ENCODE measurements at regions not wholly inside any gene's neighbourhood (a gene's known extent, or its start where the extent isn't known, plus 50 kb on each side); places are given as distances from the start of the nearest gene placed in this dataset.

- TF ChIP-seq REST (IDR thresholded peaks at IDR 0.05; ENCODE audit: low read depth) (no peak), TEAD4 (IDR thresholded peaks at IDR 0.05) (no peak), MAX (IDR thresholded peaks at IDR 0.05) (no peak), TCF12 (IDR thresholded peaks at IDR 0.05; ENCODE audit: low read depth) (no peak), YY1 (IDR thresholded peaks at IDR 0.05; ENCODE audit: low read depth) (no peak), TAF1 (IDR thresholded peaks at IDR 0.05; ENCODE audit: low read depth) (no peak), CEBPB (IDR thresholded peaks at IDR 0.05) (no peak), EP300 (IDR thresholded peaks at IDR 0.05; ENCODE audit: borderline replicate concordance) (no peak), RAD21 (IDR thresholded peaks at IDR 0.05; ENCODE audit: low read depth) (no peak), USF1 (IDR thresholded peaks at IDR 0.05) (no peak), CREB1 (IDR thresholded peaks at IDR 0.05; ENCODE audit: low read depth) (no peak), NFIC (IDR thresholded peaks at IDR 0.05) (no peak), FOXM1 (IDR thresholded peaks at IDR 0.05; ENCODE audit: borderline replicate concordance, low read depth) (no peak), ZBTB7A (IDR thresholded peaks at IDR 0.05; ENCODE audit: low read depth) (no peak)
Observed at GRCh38 chr2:150878356-150878755, 383.3 kb downstream of the RBM43 start.

GRCh38 chr2:150876251-150876950, 385.3 kb downstream of the RBM43 start:
- TF ChIP-seq NFIC (IDR thresholded peaks at IDR 0.05) (no peak), USF1 (IDR thresholded peaks at IDR 0.05) (no peak), YY1 (IDR thresholded peaks at IDR 0.05; ENCODE audit: low read depth) (no peak), FOXM1 (IDR thresholded peaks at IDR 0.05; ENCODE audit: borderline replicate concordance, low read depth) (no peak), TCF12 (IDR thresholded peaks at IDR 0.05; ENCODE audit: low read depth) (no peak), TEAD4 (IDR thresholded peaks at IDR 0.05) (no peak), EGR1 (IDR thresholded peaks at IDR 0.05) (no peak), CEBPB (IDR thresholded peaks at IDR 0.05) (no peak), RAD21 (IDR thresholded peaks at IDR 0.05; ENCODE audit: low read depth) (no peak), REST (IDR thresholded peaks at IDR 0.05; ENCODE audit: low read depth) (no peak), TAF1 (IDR thresholded peaks at IDR 0.05; ENCODE audit: low read depth) (no peak), MAX (IDR thresholded peaks at IDR 0.05) (no peak), ZBTB7A (IDR thresholded peaks at IDR 0.05; ENCODE audit: low read depth) (no peak)

- TF ChIP-seq TAF1 (IDR thresholded peaks at IDR 0.05; ENCODE audit: low read depth) (no peak), USF1 (IDR thresholded peaks at IDR 0.05) (no peak), FOXM1 (IDR thresholded peaks at IDR 0.05; ENCODE audit: borderline replicate concordance, low read depth) (no peak), TCF12 (IDR thresholded peaks at IDR 0.05; ENCODE audit: low read depth) (no peak), CEBPB (IDR thresholded peaks at IDR 0.05) (no peak), EP300 (IDR thresholded peaks at IDR 0.05; ENCODE audit: borderline replicate concordance) (no peak), REST (IDR thresholded peaks at IDR 0.05; ENCODE audit: low read depth) (no peak), MAX (IDR thresholded peaks at IDR 0.05) (no peak), ZBTB7A (IDR thresholded peaks at IDR 0.05; ENCODE audit: low read depth) (no peak)
Observed at GRCh38 chr2:150873396-150873772, 385.9 kb upstream of the RND3 start.
